SK-N-SH treated with all-trans-retinoic acid at 6 μM for 48 hours (cell line): ENCODE measurements at regions not wholly inside any gene's neighbourhood (a gene's known extent, or its start where the extent isn't known, plus 50 kb on each side); places are given as distances from the start of the nearest gene placed in this dataset.

Experiments
- ATAC-seq: fragments of 200-7000 bp; cut with Tn5 transposase; 3 replicates; pipeline ENCODE4 v1.9.1; 2020; ENCODE audit warnings: mild to moderate bottlenecking, moderate library complexity
- BACH2 ChIP-seq: fragments of 250-450 bp; sonication (Bioruptor Pico); IDR thresholded peaks from 2 replicates; pipeline ENCODE4 v1.9.0; 2021; ENCODE audit warnings: mild to moderate bottlenecking, borderline replicate concordance
- CREB5 ChIP-seq: fragments of 250-450 bp; sonication (Bioruptor Pico); IDR thresholded peaks from 2 replicates; pipeline ENCODE4 v1.5.1; 2020; ENCODE audit warnings: low read depth, mild to moderate bottlenecking, moderate library complexity
- CSDC2 ChIP-seq: fragments of 250-450 bp; sonication (Bioruptor Pico); IDR thresholded peaks from 2 replicates; pipeline ENCODE4 v1.5.0; 2020; ENCODE audit warnings: mild to moderate bottlenecking, moderate library complexity
- CSRNP3 ChIP-seq: fragments of 250-450 bp; sonication (Bioruptor Pico); IDR thresholded peaks from 2 replicates; pipeline ENCODE4 v1.5.1; 2021; ENCODE audit warnings: mild to moderate bottlenecking, moderate library complexity
- ESRRG ChIP-seq: fragments of 250-450 bp; sonication (Bioruptor Pico); IDR thresholded peaks from 2 replicates; pipeline ENCODE4 v1.6.1; 2021; ENCODE audit warnings: mild to moderate bottlenecking
- GLIS3 ChIP-seq: fragments of 250-450 bp; sonication (Bioruptor Pico); IDR thresholded peaks from 2 replicates; pipeline ENCODE4 v1.5.0; 2020; ENCODE audit warnings: mild to moderate bottlenecking, moderate library complexity
- ISL1 ChIP-seq: fragments of 250-450 bp; sonication (Bioruptor Pico); IDR thresholded peaks from 2 replicates; pipeline ENCODE4 v2.1.2; 2022; ENCODE audit warnings: mild to moderate bottlenecking, moderate library complexity
- OSR1 ChIP-seq: fragments of 250-450 bp; sonication (Bioruptor Pico); IDR thresholded peaks from 2 replicates; pipeline ENCODE4 v1.8.0; 2022; ENCODE audit warnings: moderate library complexity, mild to moderate bottlenecking, inconsistent platforms
- PATZ1 ChIP-seq: fragments of 250-450 bp; sonication (Bioruptor Pico); IDR thresholded peaks from 2 replicates; pipeline ENCODE4 v1.8.0; 2020; ENCODE audit warnings: mild to moderate bottlenecking, moderate library complexity, borderline replicate concordance
- POU6F1 ChIP-seq: fragments of 250-450 bp; sonication (Bioruptor Pico); IDR thresholded peaks from 2 replicates; pipeline ENCODE4 v1.8.0; 2021; ENCODE audit warnings: low read depth, mild to moderate bottlenecking, moderate library complexity, borderline replicate concordance
- PPARA ChIP-seq: fragments of 250-450 bp; sonication (Bioruptor Pico); IDR thresholded peaks from 2 replicates; pipeline ENCODE4 v1.5.0; 2020; ENCODE audit warnings: mild to moderate bottlenecking, borderline replicate concordance
- RARB ChIP-seq: fragments of 250-450 bp; sonication (Bioruptor Pico); IDR thresholded peaks from 2 replicates; pipeline ENCODE4 v1.8.0; 2021; ENCODE audit warnings: mild to moderate bottlenecking, moderate library complexity
- TCF4 ChIP-seq: fragments of 250-450 bp; sonication (Bioruptor Pico); IDR thresholded peaks from 2 replicates; pipeline ENCODE4 v1.8.0; 2021; ENCODE audit warnings: mild to moderate bottlenecking, moderate library complexity, borderline replicate concordance
- TOX ChIP-seq: fragments of 250-450 bp; sonication (Bioruptor Pico); IDR thresholded peaks from 2 replicates; pipeline ENCODE4 v1.8.0; 2021; ENCODE audit warnings: mild to moderate bottlenecking, moderate library complexity, borderline replicate concordance
- TSHZ2 ChIP-seq: fragments of 250-450 bp; sonication (Bioruptor Pico); IDR thresholded peaks from 2 replicates; pipeline ENCODE4 v1.5.0; 2020; ENCODE audit warnings: mild to moderate bottlenecking, moderate library complexity
- ZC3H10 ChIP-seq: fragments of 250-450 bp; sonication (Bioruptor Pico); IDR thresholded peaks from 2 replicates; pipeline ENCODE4 v1.5.1; 2021; ENCODE audit warnings: mild to moderate bottlenecking, moderate library complexity
- ZFP3 ChIP-seq: fragments of 250-450 bp; sonication (Bioruptor Pico); IDR thresholded peaks from 2 replicates; pipeline ENCODE4 v1.5.0; 2020; ENCODE audit warnings: mild to moderate bottlenecking, moderate library complexity
- ZNF565 ChIP-seq: fragments of 450-650 bp; formaldehyde crosslinking; conservative IDR thresholded peaks from 2 replicates; pipeline ENCODE4 v1.5.0; 2020; ENCODE audit warnings: low read depth, mild to moderate bottlenecking, moderate library complexity

GRCh38 chr16:22728167-22728836 lies 85.7 kb upstream of the HS3ST2 start (continued):
- TF ChIP-seq TSHZ2 (peak; percentile 81), CREB5 (no peak), ZC3H10 (CRISPR knock-in tag) (no peak), ZFP3 (CRISPR knock-in tag) (no peak), BACH2 (CRISPR knock-in tag) (no peak), ZNF565 (CRISPR knock-in tag) (no peak), GLIS3 (no peak)

GRCh38 chr16:22732400-22732799 lies 81.6 kb upstream of the HS3ST2 start:
- ATAC-seq: no peak
- no peak for TF ChIP-seq ZC3H10 (CRISPR knock-in tag)
- TF ChIP-seq ZNF565 (CRISPR knock-in tag): no peak
- TF ChIP-seq CSRNP3 (CRISPR knock-in tag): no peak

GRCh38 chr16:22732959-22733358 lies 81.0 kb upstream of the HS3ST2 start:
- ATAC-seq: no peak
- TF ChIP-seq OSR1 (CRISPR knock-in tag) (no peak), TSHZ2 (no peak), BACH2 (CRISPR knock-in tag) (no peak), ZC3H10 (CRISPR knock-in tag) (no peak), TCF4 (no peak), RARB (CRISPR knock-in tag) (no peak), ZNF565 (CRISPR knock-in tag) (no peak), CREB5 (no peak), ISL1 (no peak), POU6F1 (CRISPR knock-in tag) (no peak), TOX (no peak), CSDC2 (CRISPR knock-in tag) (no peak), PPARA (CRISPR knock-in tag) (no peak), ESRRG (no peak), PATZ1 (CRISPR knock-in tag) (no peak), GLIS3 (no peak)
- TF ChIP-seq, all 23 proteins: peak for 0
